Ishikawa (cell line): ENCODE measurements at regions not wholly inside any gene's neighbourhood (a gene's known extent, or its start where the extent isn't known, plus 50 kb on each side); places are given as distances from the start of the nearest gene placed in this dataset.

ENCODE experiments used
- CEBPB ChIP-seq: IDR thresholded peaks from 2 replicates; pipeline ENCODE4 v1.6.1; 2012
- CREB1 ChIP-seq: IDR thresholded peaks from 2 replicates; pipeline ENCODE4 v1.6.1; 2012; ENCODE audit warnings: low read depth
- EGR1 ChIP-seq: IDR thresholded peaks from 2 replicates; pipeline ENCODE4 v1.6.1; 2012
- EP300 ChIP-seq: IDR thresholded peaks from 2 replicates; pipeline ENCODE4 v1.6.1; 2012; ENCODE audit warnings: borderline replicate concordance
- FOXM1 ChIP-seq: IDR thresholded peaks from 2 replicates; pipeline ENCODE4 v1.6.1; 2012; ENCODE audit warnings: low read depth, borderline replicate concordance
- MAX ChIP-seq: IDR thresholded peaks from 2 replicates; pipeline ENCODE4 v1.6.1; 2012
- NFIC ChIP-seq: IDR thresholded peaks from 2 replicates; pipeline ENCODE4 v1.6.1; 2012
- RAD21 ChIP-seq: IDR thresholded peaks from 2 replicates; pipeline ENCODE4 v1.6.1; 2012; ENCODE audit warnings: low read depth
- REST ChIP-seq: IDR thresholded peaks from 2 replicates; pipeline ENCODE4 v1.6.1; 2012; ENCODE audit warnings: low read depth, mild to moderate bottlenecking
- TAF1 ChIP-seq: IDR thresholded peaks from 2 replicates; pipeline ENCODE4 v1.6.1; 2012; ENCODE audit warnings: low read depth, mild to moderate bottlenecking
- TCF12 ChIP-seq: IDR thresholded peaks from 2 replicates; pipeline ENCODE4 v1.6.1; 2012; ENCODE audit warnings: low read depth
- TEAD4 ChIP-seq: IDR thresholded peaks from 2 replicates; pipeline ENCODE4 v1.6.1; 2012
- USF1 ChIP-seq: IDR thresholded peaks from 2 replicates; pipeline ENCODE4 v1.6.1; 2012
- YY1 ChIP-seq: IDR thresholded peaks from 2 replicates; pipeline ENCODE4 v1.6.1; 2012; ENCODE audit warnings: low read depth
- ZBTB7A ChIP-seq: IDR thresholded peaks from 2 replicates; pipeline ENCODE4 v1.6.1; 2012; ENCODE audit warnings: low read depth

GRCh38 chr10:25744574-25744973, 189.5 kb upstream of the MYO3A start:
- no peak for TF ChIP-seq EP300
- TF ChIP-seq FOXM1 = no peak
- no peak for TF ChIP-seq USF1
- no peak for TF ChIP-seq NFIC
- no peak for TF ChIP-seq YY1

- no peak for TF ChIP-seq TCF12
- no peak for TF ChIP-seq TAF1
- TF ChIP-seq CEBPB = no peak
- TF ChIP-seq CREB1 = no peak
- no peak for TF ChIP-seq EGR1
- TF ChIP-seq TEAD4 = no peak
Observed at GRCh38 chr10:25745976-25746375, 188.1 kb upstream of the MYO3A start.

GRCh38 chr10:25747084-25747483, 186.9 kb upstream of the MYO3A start:
- no peak for TF ChIP-seq TCF12
- TF ChIP-seq FOXM1 = no peak
- no peak for TF ChIP-seq USF1
- TF ChIP-seq EP300 = no peak
- TF ChIP-seq YY1 = no peak
- TF ChIP-seq NFIC = no peak

- no peak for TF ChIP-seq FOXM1
- TF ChIP-seq CREB1 = no peak
- TF ChIP-seq EP300 = no peak
- no peak for TF ChIP-seq TAF1
- TF ChIP-seq RAD21 = no peak
- TF ChIP-seq CEBPB = no peak
- TF ChIP-seq MAX = no peak
- no peak for TF ChIP-seq YY1
- TF ChIP-seq TEAD4 = no peak
- no peak for TF ChIP-seq TCF12
- TF ChIP-seq NFIC = no peak
- TF ChIP-seq REST = no peak
- TF ChIP-seq EGR1 = no peak
- TF ChIP-seq USF1 = no peak
- TF ChIP-seq ZBTB7A = no peak
Observed at GRCh38 chr10:25748509-25748908, 185.5 kb upstream of the MYO3A start.

GRCh38 chr10:25753776-25754175, 180.3 kb upstream of the MYO3A start:
- TF ChIP-seq ZBTB7A (no peak), USF1 (no peak), TAF1 (no peak), REST (no peak), CREB1 (no peak), RAD21 (no peak), MAX (no peak), CEBPB (no peak), NFIC (no peak), TCF12 (no peak), TEAD4 (no peak), YY1 (no peak), FOXM1 (no peak)

- TF ChIP-seq TAF1 = no peak
- no peak for TF ChIP-seq EP300
Observed at GRCh38 chr10:25756784-25757183, 177.2 kb upstream of the MYO3A start.
